NCI-H146 (cell line): ENCODE measurements at regions not wholly inside any gene's neighbourhood (a gene's known extent, or its start where the extent isn't known, plus 50 kb on each side); places are given as distances from the start of the nearest gene placed in this dataset.
"Not testable (repeated sequence)": the region's sequence is repeated elsewhere in the genome, so short reads cannot be mapped to it uniquely, and the experiment has no call there.

Experiments
- DNase-seq: peaks from one replicate; lab custom pipeline; 2025; lab: John Stamatoyannopoulos, UW

GRCh38 chr7:94314413-94315410 lies 80.0 kb upstream of the COL1A2 start:
- no peak for DNase-seq

- DNase-seq, result not testable (repeated sequence)
Measured at GRCh38 chr7:94321138-94321537, 73.6 kb upstream of the COL1A2 start.

- no peak for DNase-seq
Measured at GRCh38 chr7:94323844-94324243, 70.9 kb upstream of the COL1A2 start.

- no peak for DNase-seq
Measured at GRCh38 chr7:94324380-94325121, 70.1 kb upstream of the COL1A2 start.

- DNase-seq, result no peak
Measured at GRCh38 chr7:94325122-94325475, 69.6 kb upstream of the COL1A2 start.

GRCh38 chr7:94330269-94331020 lies 64.2 kb upstream of the COL1A2 start:
- no peak for DNase-seq

GRCh38 chr7:94332571-94332970 lies 62.1 kb upstream of the COL1A2 start:
- no peak for DNase-seq

- no peak for DNase-seq
Measured at GRCh38 chr7:94333810-94334209, 60.9 kb upstream of the COL1A2 start.

GRCh38 chr7:94335586-94335985 lies 59.1 kb upstream of the COL1A2 start:
- no peak for DNase-seq

- no peak for DNase-seq
Measured at GRCh38 chr7:94336009-94336408, 58.7 kb upstream of the COL1A2 start.

GRCh38 chr7:94338921-94339371 lies 55.7 kb upstream of the COL1A2 start:
- no peak for DNase-seq

GRCh38 chr7:94344826-94345225 lies 49.9 kb upstream of the COL1A2 start:
- DNase-seq, result no peak
